GM12891 (cell line): ENCODE measurements at regions not wholly inside any gene's neighbourhood (a gene's known extent, or its start where the extent isn't known, plus 50 kb on each side); places are given as distances from the start of the nearest gene placed in this dataset.
"Not testable (repeated sequence)": the region's sequence is repeated elsewhere in the genome, so short reads cannot be mapped to it uniquely, and the experiment has no call there.

ENCODE experiments used
- DNase-seq: peaks from one replicate; pipeline ENCODE4 v3.0.0; 2011; ENCODE audit warnings: low spot score; ENCODE audit not compliant: insufficient read length
- FAIRE-seq: peaks from 2 replicates; lab custom pipeline; 2011; peaks lifted over from hg19 to GRCh38; lab: Jason Lieb, UNC
- PAX5 ChIP-seq: IDR thresholded peaks from 2 replicates; pipeline ENCODE4 v1.6.1; 2011; ENCODE audit warnings: low read length, moderate library complexity, mild to moderate bottlenecking; ENCODE audit not compliant: insufficient read depth, severe bottlenecking
- POLR2A ChIP-seq: IDR thresholded peaks from 2 replicates; pipeline ENCODE4 v1.6.1; 2011; ENCODE audit warnings: low read depth, low read length, control low read depth
- POLR2AphosphoS5 ChIP-seq: IDR thresholded peaks from 2 replicates; pipeline ENCODE4 v1.6.1; 2011; ENCODE audit warnings: low read depth, low read length, control low read depth
- POU2F2 ChIP-seq: IDR thresholded peaks from 2 replicates; pipeline ENCODE4 v1.6.1; 2011; ENCODE audit warnings: low read depth, mild to moderate bottlenecking, control low read depth, low read length, moderate library complexity
- SPI1 ChIP-seq: IDR thresholded peaks from 2 replicates; pipeline ENCODE4 v1.6.1; 2011; ENCODE audit warnings: low read depth, low read length, control low read depth
- TAF1 ChIP-seq: IDR thresholded peaks from 2 replicates; pipeline ENCODE4 v1.6.1; 2011; ENCODE audit warnings: low read depth, low read length, control low read depth

DNA sequence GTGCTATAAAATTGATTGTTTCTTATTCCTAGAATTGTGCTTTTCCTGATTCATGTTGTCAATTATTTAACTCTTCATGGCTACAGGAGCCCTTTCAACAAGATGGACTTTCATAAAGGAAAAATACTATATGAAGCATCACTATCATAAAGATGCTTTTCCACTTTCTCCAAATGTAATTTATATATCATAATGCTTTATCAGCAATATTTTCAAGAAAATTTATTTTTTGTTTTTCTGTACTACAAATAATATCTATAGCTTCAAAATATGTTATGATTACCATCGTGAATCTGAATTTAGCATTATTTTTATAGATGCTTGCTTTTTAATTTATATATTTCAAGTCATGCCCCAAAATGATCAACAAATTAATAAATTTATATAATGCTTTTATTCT, 873.5 kb upstream of the LRFN5 start:
- DNase-seq (no peak), FAIRE-seq (no peak)
- TF ChIP-seq TAF1 (no peak), POLR2AphosphoS5 (no peak), POLR2A (no peak), SPI1 (no peak), POU2F2 (no peak), PAX5 (no peak)

- no peak for TF ChIP-seq SPI1
- TF ChIP-seq POLR2A: no peak
- no peak for TF ChIP-seq POU2F2
- TF ChIP-seq TAF1: no peak
- no peak for TF ChIP-seq PAX5
- TF ChIP-seq POLR2AphosphoS5: no peak
- FAIRE-seq: no peak
These were observed 879.6 kb upstream of the LRFN5 start for GRCh38 chr14:40727107-40727506.

GRCh38 chr14:40713387-40713786, 893.3 kb upstream of the LRFN5 start:
- DNase-seq: no peak
- no peak for FAIRE-seq

More at GRCh38 chr14:40727107-40727506, 879.6 kb upstream of the LRFN5 start:
- no peak for DNase-seq

GRCh38 chr14:40697231-40697630, 909.4 kb upstream of the LRFN5 start:
- no peak for FAIRE-seq
- DNase-seq: no peak
- TF ChIP-seq POLR2A (no peak), POLR2AphosphoS5 (no peak), TAF1 (no peak), PAX5 (no peak), POU2F2 (no peak), SPI1 (no peak)

More at GRCh38 chr14:40713387-40713786, 893.3 kb upstream of the LRFN5 start:
- no peak for TF ChIP-seq TAF1
- TF ChIP-seq SPI1: no peak
- no peak for TF ChIP-seq POLR2A
- TF ChIP-seq POLR2AphosphoS5: no peak
- no peak for TF ChIP-seq POU2F2
- no peak for TF ChIP-seq PAX5

GRCh38 chr14:40694023-40694422, 912.7 kb upstream of the LRFN5 start:
- DNase-seq (no peak), FAIRE-seq (no peak)
- TF ChIP-seq TAF1: no peak

DNA sequence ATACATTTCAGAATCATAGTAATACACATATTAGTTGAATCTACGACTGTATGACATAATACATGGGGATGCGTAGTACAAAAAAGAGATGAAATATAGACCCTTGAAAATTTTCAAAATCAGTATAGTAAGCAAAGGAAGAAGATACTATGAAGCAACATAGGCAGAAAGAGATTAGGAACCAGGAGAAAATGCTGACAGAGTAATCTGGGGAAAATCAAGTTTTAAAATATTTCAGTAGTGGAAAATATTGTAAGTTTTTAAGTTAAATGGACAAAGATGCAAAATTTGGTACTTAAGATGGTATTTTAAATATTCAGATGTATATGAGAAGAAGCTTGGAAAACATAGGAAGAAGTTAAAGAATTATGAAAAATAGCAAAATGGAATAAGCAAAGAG, 915.6 kb upstream of the LRFN5 start:
- FAIRE-seq: no peak
- no peak for DNase-seq

DNA sequence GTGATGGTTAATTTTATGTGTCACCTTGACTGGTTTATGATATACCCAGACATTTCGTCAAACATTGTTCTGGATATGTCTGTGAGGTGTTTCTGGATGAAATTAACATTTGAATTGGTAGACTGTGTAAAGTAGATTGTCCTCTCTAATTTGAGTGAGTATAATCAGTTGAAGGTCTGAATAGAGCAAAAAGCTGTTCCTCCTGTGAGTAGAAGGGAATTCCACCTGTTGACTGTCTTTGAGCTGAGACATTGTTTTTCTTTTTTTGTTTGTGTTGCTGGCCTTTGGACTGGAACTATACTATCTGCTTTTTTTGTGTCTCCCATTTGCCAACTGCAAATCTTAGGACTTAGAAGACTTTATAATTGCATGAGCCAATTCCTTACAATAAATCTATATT, 920.9 kb upstream of the LRFN5 start:
- no peak for DNase-seq
- no peak for FAIRE-seq
- TF ChIP-seq SPI1: no peak

More for the DNA sequence above, 915.6 kb upstream of the LRFN5 start:
- TF ChIP-seq POU2F2 (no peak), POLR2A (no peak), TAF1 (no peak), POLR2AphosphoS5 (no peak), PAX5 (no peak), SPI1 (no peak)

DNA sequence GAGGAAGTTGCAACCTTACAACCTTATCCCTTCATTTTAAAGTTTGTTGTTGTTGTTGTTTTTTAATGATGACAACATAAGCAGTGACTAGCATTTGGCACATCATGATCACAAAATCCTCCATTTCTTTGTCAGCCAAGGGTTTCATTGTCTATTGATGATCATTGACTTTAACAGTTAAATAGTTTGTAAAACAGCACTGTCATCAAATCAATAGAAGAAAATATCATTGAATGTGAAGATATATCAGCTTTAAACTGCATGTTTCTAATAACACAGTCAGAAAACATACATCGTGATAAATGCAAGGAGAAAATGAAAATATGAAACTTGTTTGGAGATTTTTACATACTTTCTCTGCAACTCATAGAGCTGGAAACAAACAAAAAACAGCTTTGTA, 922.3 kb upstream of the LRFN5 start:
- FAIRE-seq (no peak), DNase-seq (no peak)
- no peak for TF ChIP-seq TAF1
- no peak for TF ChIP-seq POLR2A
- TF ChIP-seq SPI1: no peak
- TF ChIP-seq PAX5: no peak
- TF ChIP-seq POLR2AphosphoS5: no peak
- TF ChIP-seq POU2F2: no peak

GRCh38 chr14:40682131-40682913, 924.4 kb upstream of the LRFN5 start:
- DNase-seq: no peak
- TF ChIP-seq POU2F2 (no peak), SPI1 (no peak), POLR2A (no peak), PAX5 (no peak), POLR2AphosphoS5 (no peak), TAF1 (no peak)
- no peak for FAIRE-seq

DNA sequence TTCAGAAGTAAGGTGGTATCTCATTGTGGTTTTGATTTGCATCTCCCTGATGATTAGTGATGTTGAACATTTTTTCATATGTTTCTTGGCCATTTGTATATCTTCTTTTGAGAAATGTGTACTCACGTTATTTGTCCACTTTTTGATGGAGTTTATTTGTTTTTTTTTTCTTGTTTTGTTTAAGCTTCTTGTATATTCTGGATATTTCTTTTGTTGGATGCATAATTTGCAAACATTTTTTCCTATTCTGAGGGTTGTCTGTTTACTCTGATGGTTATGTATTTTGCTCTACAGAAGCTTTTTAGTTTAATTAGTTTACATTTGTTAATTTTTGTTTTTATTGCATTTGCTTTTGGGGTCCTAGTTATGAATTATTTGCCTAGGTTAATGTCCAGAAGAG, 927.4 kb upstream of the LRFN5 start:
- TF ChIP-seq POU2F2 (no peak), POLR2A (no peak), PAX5 (no peak), TAF1 (no peak), POLR2AphosphoS5 (no peak), SPI1 (no peak)
- no peak for FAIRE-seq
- DNase-seq: no peak

GRCh38 chr14:40677206-40677605, 929.5 kb upstream of the LRFN5 start:
- not testable (repeated sequence) for FAIRE-seq

More at GRCh38 chr14:40677206-40677605, 929.5 kb upstream of the LRFN5 start:
- DNase-seq: not testable (repeated sequence)
